ENCODE measurements at regions not wholly inside any gene's neighbourhood (a gene's known extent, or its start where the extent isn't known, plus 50 kb on each side); places are given as distances from the start of the nearest gene placed in this dataset.
"Not testable (repeated sequence)": the region's sequence is repeated elsewhere in the genome, so short reads cannot be mapped to it uniquely, and the experiment has no call there.

- TF ChIP-seq EZH2phosphoT487 (IDR thresholded peaks at IDR 0.05; ENCODE audit: insufficient read depth, low read depth); EZH2 (IDR thresholded peaks at IDR 0.05; ENCODE audit: insufficient read depth, poor library complexity, severe bottlenecking): not testable (repeated sequence)
These were observed 108.2 kb downstream of the MAGEE1 start for GRCh38 chrX:76535675-76536074.
